ENCODE measurements at regions not wholly inside any gene's neighbourhood (a gene's known extent, or its start where the extent isn't known, plus 50 kb on each side); places are given as distances from the start of the nearest gene placed in this dataset.

DNA sequence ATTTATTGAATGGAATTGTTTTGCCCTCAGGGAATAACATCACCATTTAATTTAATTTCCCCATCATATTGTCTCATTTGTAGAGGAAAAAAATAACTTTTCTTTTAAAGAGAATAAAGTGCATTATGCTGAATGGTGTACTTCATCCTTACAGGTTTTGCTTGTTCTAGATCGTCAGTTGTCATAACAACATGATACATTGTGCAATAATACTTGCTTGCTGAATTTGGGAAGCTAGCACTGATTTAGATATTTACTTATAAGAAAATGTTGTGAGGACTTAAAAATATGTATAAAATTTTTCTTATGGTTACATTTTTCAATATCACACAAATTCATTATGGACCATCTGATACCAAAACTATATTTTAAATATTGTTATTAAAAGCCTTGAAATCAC, 509.0 kb upstream of the POU3F2 start:
- H3K79me2 ChIP-seq (ENCODE audit: low read length), result no peaks in the 10 kb centered on the region
- no peak for DNase-seq
- H2AFZ ChIP-seq (ENCODE audit: low read length), result no peak overlapping the region
- H3K27ac ChIP-seq (ENCODE audit: low read length), result no peak overlapping the region
- H3K9ac ChIP-seq (ENCODE audit: low read length), result no peak overlapping the region
- H3K4me2 ChIP-seq (ENCODE audit: low read depth, low read length), result no peak overlapping the region
- no peaks in the 10 kb centered on the region for H4K20me1 ChIP-seq (ENCODE audit: insufficient read depth, low read length)
- H3F3A ChIP-seq (ENCODE audit: insufficient read depth, low read length), result no peaks in the 10 kb centered on the region
- no peak for TF ChIP-seq EZH2 (optimal IDR thresholded peaks at IDR 0.05; ENCODE audit: low read depth, low read length)
- no peak for TF ChIP-seq EZH2phosphoT487 (IDR thresholded peaks at IDR 0.05; ENCODE audit: low read length)
- no peak for TF ChIP-seq CTCF (IDR thresholded peaks at IDR 0.05; ENCODE audit: low read length)
- H3K27me3 ChIP-seq (replicated peaks; ENCODE audit: insufficient read depth, low read length), result no peaks in the 10 kb centered on the region
- no peaks in the 10 kb centered on the region for H3K9me2 ChIP-seq (replicated peaks; ENCODE audit: insufficient read depth, low read length)
- H3K4me3 ChIP-seq (ENCODE audit: low read length), result no peak overlapping the region
- no peaks in the 10 kb centered on the region for H3K9me3 ChIP-seq (replicated peaks; ENCODE audit: insufficient read depth, low read length)
- no peaks in the 10 kb centered on the region for H3K36me3 ChIP-seq (replicated peaks; ENCODE audit: insufficient read depth, low read length)
- peaks cover 11% of the 10 kb centered on the region; the same call in 1 of the 2 replicates for H3K4me1 ChIP-seq (ENCODE audit: low read length)

DNA sequence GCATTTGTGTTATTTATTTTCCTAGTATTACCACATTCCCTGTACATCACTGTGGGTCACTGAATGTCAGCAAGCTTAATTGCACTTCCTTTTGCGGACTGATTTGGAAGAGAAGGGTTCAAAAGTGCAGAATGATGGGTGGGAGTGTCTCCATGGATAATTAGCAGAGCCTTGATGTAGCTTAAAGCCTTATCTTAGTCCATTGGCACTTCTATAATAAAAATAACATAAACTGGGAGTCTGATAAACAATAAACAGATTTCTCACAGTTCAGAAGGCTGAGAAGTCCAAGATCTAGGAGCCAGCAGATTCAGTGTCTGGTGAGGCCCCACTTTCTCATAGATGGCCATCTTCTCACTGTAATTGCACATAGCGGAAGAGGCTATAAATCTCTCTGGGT, 501.1 kb upstream of the POU3F2 start:
- Histone ChIP-seq H3K4me3 (ENCODE audit: low read length) (no peak overlapping the region), H2AFZ (ENCODE audit: low read length) (no peak overlapping the region), H3K79me2 (ENCODE audit: low read length) (no peaks in the 10 kb centered on the region), H3K27me3 (replicated peaks; ENCODE audit: insufficient read depth, low read length) (no peaks in the 10 kb centered on the region), H4K20me1 (ENCODE audit: insufficient read depth, low read length) (no peaks in the 10 kb centered on the region), H3K36me3 (replicated peaks; ENCODE audit: insufficient read depth, low read length) (no peaks in the 10 kb centered on the region), H3K9me3 (replicated peaks; ENCODE audit: insufficient read depth, low read length) (no peaks in the 10 kb centered on the region), H3K9me2 (replicated peaks; ENCODE audit: insufficient read depth, low read length) (no peaks in the 10 kb centered on the region), H3K27ac (ENCODE audit: low read length) (no peak overlapping the region), H3F3A (ENCODE audit: insufficient read depth, low read length) (no peaks in the 10 kb centered on the region), H3K9ac (ENCODE audit: low read length) (no peak overlapping the region), H3K4me1 (ENCODE audit: low read length) (no peaks in the 10 kb centered on the region), H3K4me2 (ENCODE audit: low read depth, low read length) (no peak overlapping the region)
- DNase-seq, result no peak
- TF ChIP-seq EZH2phosphoT487 (IDR thresholded peaks at IDR 0.05; ENCODE audit: low read length) (no peak), EZH2 (optimal IDR thresholded peaks at IDR 0.05; ENCODE audit: low read depth, low read length) (no peak)

- no peaks in the 10 kb centered on the region for H3K9me2 ChIP-seq (replicated peaks; ENCODE audit: insufficient read depth, low read length)
- H4K20me1 ChIP-seq (ENCODE audit: insufficient read depth, low read length), result no peaks in the 10 kb centered on the region
- H3K79me2 ChIP-seq (ENCODE audit: low read length), result no peaks in the 10 kb centered on the region
- H3K27me3 ChIP-seq (replicated peaks; ENCODE audit: insufficient read depth, low read length), result no peaks in the 10 kb centered on the region
- DNase-seq, result no peak
- TF ChIP-seq CTCF (IDR thresholded peaks at IDR 0.05; ENCODE audit: low read length), result no peak
- TF ChIP-seq EZH2phosphoT487 (IDR thresholded peaks at IDR 0.05; ENCODE audit: low read length), result no peak
- TF ChIP-seq EZH2 (optimal IDR thresholded peaks at IDR 0.05; ENCODE audit: low read depth, low read length), result no peak
- no peak overlapping the region for H3K9ac ChIP-seq (ENCODE audit: low read length)
- no peak overlapping the region for H3K27ac ChIP-seq (ENCODE audit: low read length)
- H3F3A ChIP-seq (ENCODE audit: insufficient read depth, low read length), result no peaks in the 10 kb centered on the region
- H3K9me3 ChIP-seq (replicated peaks; ENCODE audit: insufficient read depth, low read length), result no peaks in the 10 kb centered on the region
- no peak overlapping the region for H3K4me2 ChIP-seq (ENCODE audit: low read depth, low read length)
- no peak overlapping the region for H3K4me3 ChIP-seq (ENCODE audit: low read length)
- no peak overlapping the region for H2AFZ ChIP-seq (ENCODE audit: low read length)
- no peaks in the 10 kb centered on the region for H3K36me3 ChIP-seq (replicated peaks; ENCODE audit: insufficient read depth, low read length)
- no peaks in the 10 kb centered on the region for H3K4me1 ChIP-seq (ENCODE audit: low read length)
These were observed 498.8 kb upstream of the POU3F2 start for GRCh38 chr6:98335594-98335993.

DNA sequence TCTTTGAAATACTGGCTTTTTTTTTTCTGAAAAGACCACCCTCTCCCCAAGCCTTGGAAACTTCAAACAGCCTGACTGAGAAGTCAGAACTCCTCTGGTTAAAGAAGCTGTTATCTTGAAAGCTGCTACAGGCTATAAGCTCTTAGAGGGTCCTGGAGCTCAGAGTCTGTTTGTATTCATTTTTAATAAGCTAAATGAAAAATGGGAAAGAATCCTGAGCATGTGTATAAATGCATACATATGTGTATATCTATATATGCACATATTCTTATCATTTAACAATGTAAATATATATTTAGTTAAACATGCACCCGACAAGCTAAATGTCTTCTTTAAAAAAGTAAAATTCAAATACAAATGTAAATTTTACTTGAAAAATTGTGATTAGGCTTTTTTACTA, 494.9 kb upstream of the POU3F2 start:
- DNase-seq, result no peak
- no peaks in the 10 kb centered on the region for H4K20me1 ChIP-seq (ENCODE audit: insufficient read depth, low read length)
- H3K79me2 ChIP-seq (ENCODE audit: low read length), result no peaks in the 10 kb centered on the region
- no peaks in the 10 kb centered on the region for H3K9me2 ChIP-seq (replicated peaks; ENCODE audit: insufficient read depth, low read length)
- no peak overlapping the region for H3K9ac ChIP-seq (ENCODE audit: low read length)
- H3K27me3 ChIP-seq (replicated peaks; ENCODE audit: insufficient read depth, low read length), result no peaks in the 10 kb centered on the region
- H3K4me1 ChIP-seq (ENCODE audit: low read length), result no peaks in the 10 kb centered on the region
- H2AFZ ChIP-seq (ENCODE audit: low read length), result no peak overlapping the region
- H3K4me2 ChIP-seq (ENCODE audit: low read depth, low read length), result no peak overlapping the region
- no peak overlapping the region for H3K27ac ChIP-seq (ENCODE audit: low read length)
- TF ChIP-seq CTCF (IDR thresholded peaks at IDR 0.05; ENCODE audit: low read length) (no peak), EZH2phosphoT487 (IDR thresholded peaks at IDR 0.05; ENCODE audit: low read length) (no peak), EZH2 (optimal IDR thresholded peaks at IDR 0.05; ENCODE audit: low read depth, low read length) (no peak)
- no peak overlapping the region for H3K4me3 ChIP-seq (ENCODE audit: low read length)
- H3F3A ChIP-seq (ENCODE audit: insufficient read depth, low read length), result no peaks in the 10 kb centered on the region
- no peaks in the 10 kb centered on the region for H3K9me3 ChIP-seq (replicated peaks; ENCODE audit: insufficient read depth, low read length)
- H3K36me3 ChIP-seq (replicated peaks; ENCODE audit: insufficient read depth, low read length), result no peaks in the 10 kb centered on the region

Measured in MM.1S (cell line).